H7 (cell line): ENCODE measurements at regions not wholly inside any gene's neighbourhood (a gene's known extent, or its start where the extent isn't known, plus 50 kb on each side); places are given as distances from the start of the nearest gene placed in this dataset.

Source experiments
- DNase-seq: peaks from one replicate; pipeline ENCODE4 v3.0.0; 2012
- H3K27me3 ChIP-seq: 2 replicates; pipeline ENCODE4 v1.6.0; 2011; ENCODE audit warnings: mild to moderate bottlenecking, low read length; ENCODE audit not compliant: control insufficient read depth, insufficient read depth
- H3K36me3 ChIP-seq: replicated peaks from 2 replicates; pipeline ENCODE4 v1.5.1; 2011; ENCODE audit warnings: low read length; ENCODE audit not compliant: control insufficient read depth, insufficient read depth
- H3K4me3 ChIP-seq: 2 replicates; pipeline ENCODE4 v1.5.1; 2011; ENCODE audit warnings: low read depth, mild to moderate bottlenecking, control low read depth, low read length, moderate library complexity; ENCODE audit not compliant: insufficient read depth

- no peak for DNase-seq
- no peaks in the 10 kb centered on the region for H3K36me3 ChIP-seq
- peaks cover 56% of the 10 kb centered on the region for H3K27me3 ChIP-seq
- H3K4me3 ChIP-seq, result no peak overlapping the region
Observed at GRCh38 chr9:38228331-38229103, 159.5 kb upstream of the SHB start.

DNA sequence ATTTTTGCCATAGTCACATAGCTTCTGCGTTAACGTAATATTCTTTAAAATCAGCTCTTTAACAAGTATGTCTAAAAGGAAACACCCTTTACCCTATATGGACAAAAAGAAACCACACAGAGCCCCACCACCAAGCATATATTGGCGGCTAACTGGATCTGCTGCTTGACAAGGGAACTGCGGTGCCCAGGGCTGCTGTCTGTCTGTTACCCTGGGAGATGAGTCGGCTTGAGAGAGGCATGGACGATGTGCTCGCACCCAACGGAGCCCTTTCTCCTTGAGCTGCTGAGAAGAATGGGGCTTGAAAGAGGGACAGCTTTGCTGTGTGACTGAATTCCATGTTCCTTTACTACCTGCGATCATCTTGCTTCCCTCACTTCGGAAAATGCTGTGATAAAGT, 158.6 kb upstream of the SHB start:
- peaks cover 54% of the 10 kb centered on the region for H3K27me3 ChIP-seq
- no peak for DNase-seq
- no peak overlapping the region for H3K4me3 ChIP-seq
- H3K36me3 ChIP-seq, result no peaks in the 10 kb centered on the region

DNA sequence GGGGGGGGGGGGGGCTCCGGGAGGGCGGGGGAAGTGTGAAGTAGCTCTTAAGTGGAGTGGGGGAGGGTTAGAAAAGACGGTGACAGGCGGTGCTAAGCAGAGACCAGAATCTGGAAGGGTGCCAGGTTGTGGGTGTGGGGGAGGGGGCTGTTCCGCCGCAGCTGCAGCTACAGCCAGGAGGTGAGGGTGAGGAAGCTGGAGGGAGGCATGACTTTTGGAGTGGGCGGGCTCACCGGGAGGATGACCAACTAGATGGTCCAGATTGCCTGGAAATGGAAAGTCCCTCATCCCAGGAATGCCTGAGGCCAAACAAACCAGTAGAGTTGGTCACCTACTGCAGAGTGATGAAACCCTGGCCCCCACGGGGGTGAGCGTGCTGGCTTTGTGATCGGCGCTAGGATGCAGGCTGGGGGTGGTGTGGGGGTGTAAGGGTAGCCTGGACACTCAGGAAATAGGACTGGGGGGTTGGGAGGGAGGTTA, 158.1 kb upstream of the SHB start:
- no peaks in the 10 kb centered on the region for H3K36me3 ChIP-seq
- H3K4me3 ChIP-seq, result no peak overlapping the region
- peak; percentile 84 for DNase-seq
- H3K27me3 ChIP-seq, result peaks cover 52% of the 10 kb centered on the region

DNA sequence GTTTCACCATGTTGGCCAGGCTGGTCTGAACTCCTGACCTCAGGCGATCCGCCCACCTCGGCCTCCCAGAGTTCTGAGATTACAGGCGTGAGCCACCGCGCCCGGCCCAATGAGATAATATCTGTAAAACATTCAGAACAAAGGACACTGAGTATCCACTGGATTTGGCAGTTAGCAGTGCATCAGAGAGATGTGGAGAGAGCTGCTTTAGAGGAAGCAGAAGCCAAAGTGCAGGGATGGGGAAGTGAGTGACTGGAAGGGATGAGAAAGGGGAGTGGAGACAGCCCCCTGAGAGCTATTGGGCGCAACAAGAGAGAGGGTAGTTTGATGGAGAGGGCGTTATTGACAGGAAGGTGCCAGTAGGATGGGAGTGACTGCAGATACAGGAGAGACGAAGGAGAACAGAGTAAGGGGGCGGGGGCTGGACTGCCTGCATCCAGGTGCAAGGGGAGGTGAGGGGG, 157.5 kb upstream of the SHB start:
- peak; percentile 73 for DNase-seq
- Histone ChIP-seq H3K4me3 (no peak overlapping the region), H3K36me3 (no peaks in the 10 kb centered on the region), H3K27me3 (peaks cover 50% of the 10 kb centered on the region)

DNA sequence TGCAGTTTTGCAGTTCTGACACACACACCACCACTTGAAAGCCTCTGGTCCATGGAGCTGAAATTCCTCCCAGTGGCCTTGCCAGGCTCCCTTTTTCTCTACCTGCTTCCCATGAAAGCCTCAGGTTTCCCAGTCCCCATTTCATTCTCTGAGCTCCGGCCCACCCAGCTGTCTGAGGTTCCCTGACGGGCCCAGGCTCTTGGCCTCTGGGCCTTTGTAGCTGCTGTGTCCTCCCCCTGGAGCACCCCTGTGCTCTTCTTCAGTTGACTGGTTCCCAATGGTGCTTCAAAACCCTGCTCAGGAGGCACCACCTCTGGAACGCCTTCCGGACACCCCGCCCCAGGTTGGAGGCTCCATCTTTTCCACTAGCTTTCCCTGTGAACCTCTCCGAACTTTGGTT, 155.9 kb upstream of the SHB start:
- Histone ChIP-seq H3K27me3 (peaks cover 45% of the 10 kb centered on the region), H3K4me3 (no peak overlapping the region), H3K36me3 (no peaks in the 10 kb centered on the region)
- DNase-seq, result peak; percentile 3

GRCh38 chr9:38216572-38216971, 147.5 kb upstream of the SHB start:
- DNase-seq, result no peak
- no peaks in the 10 kb centered on the region for H3K36me3 ChIP-seq
- no peak overlapping the region for H3K4me3 ChIP-seq
- H3K27me3 ChIP-seq, result peaks cover 76% of the 10 kb centered on the region

DNA sequence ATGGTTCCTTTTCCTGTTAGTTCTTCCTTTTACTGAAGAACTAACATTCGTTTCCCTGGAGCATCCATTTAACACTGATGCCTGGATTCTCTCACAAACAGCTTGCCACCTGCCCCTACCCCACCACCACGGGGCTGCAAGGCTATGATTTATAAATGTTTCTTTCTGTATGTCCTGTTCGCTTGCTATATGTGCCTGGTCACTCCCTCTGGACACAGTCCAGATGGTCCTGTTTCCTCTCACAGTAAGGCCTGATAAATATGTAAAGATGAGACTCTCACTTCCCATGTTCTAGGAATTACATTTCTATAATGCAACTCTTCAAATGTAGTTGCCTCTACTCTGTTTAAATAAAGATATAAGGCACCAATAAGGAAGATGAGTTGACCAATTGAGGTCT, 146.4 kb upstream of the SHB start:
- DNase-seq, result no peak
- Histone ChIP-seq H3K27me3 (peaks cover 84% of the 10 kb centered on the region), H3K4me3 (no peak overlapping the region)

GRCh38 chr9:38214432-38214831, 145.4 kb upstream of the SHB start:
- peaks cover 91% of the 10 kb centered on the region for H3K27me3 ChIP-seq
- peak; percentile 80 for DNase-seq

More for the DNA sequence above, 146.4 kb upstream of the SHB start:
- H3K36me3 ChIP-seq, result no peaks in the 10 kb centered on the region

GRCh38 chr9:38213631-38214299, 144.7 kb upstream of the SHB start:
- Histone ChIP-seq H3K4me3 (no peak overlapping the region), H3K36me3 (no peaks in the 10 kb centered on the region), H3K27me3 (peaks cover 95% of the 10 kb centered on the region)
- DNase-seq, result no peak

More at GRCh38 chr9:38214432-38214831, 145.4 kb upstream of the SHB start:
- Histone ChIP-seq H3K4me3 (no peak overlapping the region), H3K36me3 (no peaks in the 10 kb centered on the region)

DNA sequence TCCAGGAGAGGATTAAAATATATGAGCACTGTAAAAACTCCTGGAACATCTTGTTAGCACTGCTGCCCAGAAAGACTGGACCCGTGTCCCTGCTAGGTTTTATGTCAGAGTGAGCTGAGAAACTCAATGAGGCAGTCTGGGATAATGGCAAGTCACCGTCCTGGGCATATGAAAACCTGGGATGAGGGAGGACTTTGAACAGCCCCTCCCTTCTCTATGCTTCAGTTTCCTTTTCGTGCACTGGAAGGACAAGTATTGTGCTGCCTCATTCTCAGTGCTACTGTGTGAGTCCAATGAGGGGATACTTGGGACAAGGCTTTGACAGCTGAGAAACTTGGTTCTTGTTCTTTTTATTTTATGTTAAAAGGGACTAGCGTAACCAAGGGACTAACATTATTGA, 143.0 kb upstream of the SHB start:
- Histone ChIP-seq H3K4me3 (no peak overlapping the region), H3K27me3 (peaks cover 93% of the 10 kb centered on the region), H3K36me3 (no peaks in the 10 kb centered on the region)
- no peak for DNase-seq

GRCh38 chr9:38211002-38211401, 142.0 kb upstream of the SHB start:
- DNase-seq, result no peak
- H3K36me3 ChIP-seq, result no peaks in the 10 kb centered on the region
- peaks cover 82% of the 10 kb centered on the region for H3K27me3 ChIP-seq
- H3K4me3 ChIP-seq, result no peak overlapping the region

DNA sequence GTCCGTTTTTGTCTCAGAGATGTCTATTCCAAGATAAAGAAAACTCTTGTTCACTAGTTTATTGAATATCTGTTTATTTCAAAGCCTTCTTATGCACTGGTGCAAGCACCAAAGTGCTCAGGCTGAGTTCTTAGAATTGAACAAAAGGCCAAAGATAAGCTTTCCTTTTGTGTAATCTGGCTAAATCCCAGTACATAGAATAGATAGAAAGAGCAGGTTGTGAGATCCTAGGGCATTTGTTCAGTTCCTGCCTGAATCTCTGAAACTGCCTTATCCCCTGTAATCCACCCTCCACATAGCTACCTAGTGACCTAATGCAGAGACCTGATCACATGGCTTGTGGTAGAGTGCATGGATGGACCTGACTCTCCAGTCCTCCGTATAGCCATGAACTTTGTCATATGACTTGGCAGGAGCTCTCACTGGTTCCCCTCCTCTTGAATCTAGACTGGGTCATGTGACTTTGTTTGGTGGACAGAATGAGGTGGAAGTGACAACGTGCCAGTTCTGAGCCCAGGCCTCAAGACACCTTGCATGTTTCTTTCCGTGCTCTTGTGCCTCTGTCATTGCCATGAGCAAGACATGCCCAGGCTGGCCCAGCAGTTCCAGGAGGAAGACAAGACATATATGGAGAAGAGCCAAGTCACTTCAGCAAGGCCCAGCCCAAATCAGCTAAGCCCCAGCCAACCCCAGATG, 139.3 kb upstream of the SHB start:
- H3K27me3 ChIP-seq, result peaks cover 70% of the 10 kb centered on the region

GRCh38 chr9:38207247-38207778, 138.3 kb upstream of the SHB start:
- Histone ChIP-seq H3K27me3 (peaks cover 63% of the 10 kb centered on the region), H3K4me3 (no peak overlapping the region), H3K36me3 (no peaks in the 10 kb centered on the region)
- DNase-seq, result no peak

More for the DNA sequence above, 139.3 kb upstream of the SHB start:
- Histone ChIP-seq H3K36me3 (no peaks in the 10 kb centered on the region), H3K4me3 (no peak overlapping the region)
- no peak for DNase-seq

DNA sequence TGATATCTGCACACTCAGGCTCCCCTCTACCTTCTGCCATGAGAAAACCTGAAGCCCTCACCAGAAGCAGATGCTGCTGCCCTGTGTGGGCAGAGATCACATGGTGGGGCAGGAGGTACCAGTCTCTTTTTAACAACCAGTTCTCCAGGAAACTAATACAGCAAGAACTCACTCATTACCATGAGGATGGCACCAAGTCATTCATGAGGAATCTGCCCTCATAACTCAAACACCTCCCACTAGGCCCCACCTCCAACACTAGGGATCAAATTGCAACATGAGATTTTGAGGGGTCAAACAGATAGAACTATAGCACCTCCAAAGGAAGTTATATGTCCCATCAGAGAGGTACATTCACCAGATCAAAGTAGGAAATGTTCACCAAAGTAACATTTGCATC, 136.3 kb upstream of the SHB start:
- no peak for DNase-seq
- Histone ChIP-seq H3K4me3 (no peak overlapping the region), H3K27me3 (peaks cover 45% of the 10 kb centered on the region), H3K36me3 (no peaks in the 10 kb centered on the region)
